Kidney (tissue), 13 donors: ENCODE measurements at regions not wholly inside any gene's neighbourhood (a gene's known extent, or its start where the extent isn't known, plus 50 kb on each side); places are given as distances from the start of the nearest gene placed in this dataset.

Experiments used
- DNase-seq, 5 donors: peaks; one replicate each; pipeline ENCODE4 v3.0.0-alpha.2; 2013 to 2020
- FAIRE-seq: peaks from 2 replicates; lab custom pipeline; 2012; peaks lifted over from hg19 to GRCh38; lab: Jason Lieb, UNC
- H3K27ac ChIP-seq, 2 donors: one replicate each; pipeline ENCODE4 v1.7.0; 2013; ENCODE audit warnings: low read depth in 2 of 2, low read length in 2 of 2, inconsistent platforms in 1 of 2
- H3K27me3 ChIP-seq: one replicate; pipeline ENCODE4 v1.7.1; 2013; ENCODE audit warnings: low read length, inconsistent platforms; ENCODE audit not compliant: control insufficient read depth, insufficient read depth
- H3K36me3 ChIP-seq, 3 donors: one replicate each; pipeline versions ENCODE4 v1.7.0 to v1.7.1; 2013; ENCODE audit warnings: low read length in 3 of 3, control low read depth in 1 of 3, inconsistent platforms in 1 of 3; ENCODE audit not compliant: insufficient read depth in 3 of 3, control insufficient read depth in 2 of 3
- H3K4me1 ChIP-seq, 3 donors: one replicate each; pipeline versions ENCODE4 v1.7.0 to v1.7.1; 2013; ENCODE audit warnings: low read length in 3 of 3, inconsistent platforms in 1 of 3, low read depth in 1 of 3; ENCODE audit not compliant: control insufficient read depth in 2 of 3, insufficient read depth in 2 of 3
- H3K4me3 ChIP-seq, 3 donors: one replicate each; pipeline versions ENCODE4 v1.7.0 to v1.8.1; 2013; ENCODE audit warnings: low read length in 3 of 3, control low read depth in 1 of 3, inconsistent platforms in 1 of 3
- H3K9ac ChIP-seq, 3 donors: one replicate each; pipeline versions ENCODE4 v1.7.0 to v1.7.1; 2013; ENCODE audit warnings: low read length in 3 of 3, control low read depth in 1 of 3, inconsistent platforms in 1 of 3
- H3K9me3 ChIP-seq, 3 donors: one replicate each; pipeline versions ENCODE4 v1.7.0 to v1.7.1; 2013; ENCODE audit warnings: low read length in 3 of 3, control low read depth in 1 of 3, inconsistent platforms in 1 of 3; ENCODE audit not compliant: control insufficient read depth in 2 of 3, insufficient read depth in 1 of 3
- CTCF ChIP-seq: IDR thresholded peaks from 3 replicates; pipeline ENCODE4 v1.5.1; 2012; ENCODE audit warnings: mild to moderate bottlenecking, moderate library complexity, borderline replicate concordance; ENCODE audit not compliant: insufficient read depth; ENCODE audit errors: extremely low read depth
- intact Hi-C: fragments of 100-400 bp; cut with DNase I; formaldehyde crosslinking; loops from one replicate; pipeline ENCODE4 v1.11.1; 2022
- donor health status: control.
- donor health status: control.
- donor health status: control.
- donor health status: control.
- donor health status: control.
- donor health status: DM: yes; HTN: yes; CAD: no.
- donor health status: Normal renal cell carcinoma (clear cell type).

GRCh38 chr21:28212061-28212460 lies 780.6 kb downstream of the LTN1 start:
- Histone ChIP-seq H3K4me1 (no peaks in the 10 kb centered on the region), H3K36me3 (no peaks in the 10 kb centered on the region), H3K9me3 (no peaks in the 10 kb centered on the region), H3K27me3 (no peaks in the 10 kb centered on the region), H3K9ac (no peak overlapping the region), H3K27ac (no peak overlapping the region), H3K4me3 (no peak overlapping the region)
- FAIRE-seq (no peak), DNase-seq (no peak)
- TF ChIP-seq CTCF: no peak
- intact Hi-C loops: no loop called here

- TF ChIP-seq CTCF: no peak
- no peak overlapping the region for H3K9ac ChIP-seq
- intact Hi-C loops: no loop called here
- no peaks in the 10 kb centered on the region for H3K27me3 ChIP-seq
- H3K36me3 ChIP-seq: no peaks in the 10 kb centered on the region
- H3K27ac ChIP-seq: no peak overlapping the region
- no peak for DNase-seq
- H3K4me1 ChIP-seq: no peaks in the 10 kb centered on the region
- FAIRE-seq: no peak
- H3K4me3 ChIP-seq: no peak overlapping the region
- no peaks in the 10 kb centered on the region for H3K9me3 ChIP-seq
Observed at GRCh38 chr21:28207436-28208173, 785.1 kb downstream of the LTN1 start.

- H3K4me3 ChIP-seq: no peak overlapping the region
- H3K27me3 ChIP-seq: no peaks in the 10 kb centered on the region
- DNase-seq (no peak), FAIRE-seq (no peak)
- no peak for TF ChIP-seq CTCF
- H3K9ac ChIP-seq: no peak overlapping the region
- no peaks in the 10 kb centered on the region for H3K4me1 ChIP-seq
- H3K36me3 ChIP-seq: no peaks in the 10 kb centered on the region
- H3K27ac ChIP-seq: no peak overlapping the region
- no peaks in the 10 kb centered on the region for H3K9me3 ChIP-seq
- intact Hi-C loops: no loop called here
Observed at GRCh38 chr21:28200726-28201125, 792.0 kb downstream of the LTN1 start.

- intact Hi-C loops: no loop called here
- TF ChIP-seq CTCF: no peak
- Histone ChIP-seq H3K27ac (no peak overlapping the region), H3K9me3 (no peaks in the 10 kb centered on the region), H3K4me1 (no peaks in the 10 kb centered on the region), H3K27me3 (no peaks in the 10 kb centered on the region), H3K36me3 (no peaks in the 10 kb centered on the region), H3K9ac (no peak overlapping the region), H3K4me3 (no peak overlapping the region)
- no peak for FAIRE-seq
- DNase-seq: no peak
Observed at GRCh38 chr21:28196981-28197380, 795.7 kb downstream of the LTN1 start.
